Neuronal stem cell (in vitro differentiated cells): ENCODE measurements at regions not wholly inside any gene's neighbourhood (a gene's known extent, or its start where the extent isn't known, plus 50 kb on each side); places are given as distances from the start of the nearest gene placed in this dataset.

Experiments
- DNase-seq: peaks from one replicate; pipeline ENCODE4 v3.0.0-alpha.2; 2013; ENCODE audit warnings: low spot score
- H2AFZ ChIP-seq: one replicate; pipeline ENCODE4 v1.6.1; 2013; ENCODE audit warnings: mild to moderate bottlenecking, low read length, inconsistent platforms
- H2AK5ac ChIP-seq: 2 replicates; pipeline ENCODE4 v1.6.1; 2013; ENCODE audit warnings: low read depth, mild to moderate bottlenecking, inconsistent platforms, low read length, moderate library complexity, mixed read lengths
- H2BK120ac ChIP-seq: 2 replicates; pipeline ENCODE4 v1.6.1; 2013; ENCODE audit warnings: low read depth, mild to moderate bottlenecking, inconsistent platforms, low read length, moderate library complexity, mixed read lengths
- H2BK12ac ChIP-seq: one replicate; pipeline ENCODE4 v1.6.1; 2013; ENCODE audit warnings: low read length, inconsistent platforms
- H2BK15ac ChIP-seq: 2 replicates; pipeline ENCODE4 v1.6.1; 2013; ENCODE audit warnings: mild to moderate bottlenecking, low read length, inconsistent platforms, mixed read lengths
- H2BK5ac ChIP-seq: one replicate; pipeline ENCODE4 v1.6.1; 2013; ENCODE audit warnings: inconsistent platforms, mild to moderate bottlenecking, low read length, moderate library complexity
- H3K14ac ChIP-seq: one replicate; pipeline ENCODE4 v1.6.1; 2013; ENCODE audit warnings: low read length, inconsistent platforms
- H3K18ac ChIP-seq: 2 replicates; pipeline ENCODE4 v1.6.1; 2013; ENCODE audit warnings: low read length, inconsistent platforms
- H3K23ac ChIP-seq: 2 replicates; pipeline ENCODE4 v1.6.1; 2013; ENCODE audit warnings: low read depth, mild to moderate bottlenecking, mixed read lengths, low read length, inconsistent platforms; ENCODE audit not compliant: poor library complexity
- H3K27ac ChIP-seq: replicated peaks from 3 replicates; pipeline ENCODE4 v1.5.1; 2013; ENCODE audit warnings: low read length, inconsistent platforms
- H3K27me3 ChIP-seq, 3 experiments: 2 replicates each; pipeline ENCODE4 v1.6.1; 2013; ENCODE audit warnings: low read length in 3 of 3, mild to moderate bottlenecking in 2 of 3, inconsistent platforms in 1 of 3, low read depth in 1 of 3, mixed read lengths in 1 of 3, moderate library complexity in 1 of 3; ENCODE audit not compliant: control insufficient read depth in 3 of 3, insufficient read depth in 3 of 3
- H3K36me3 ChIP-seq, 2 donors: replicated peaks in 1 of 2; 2 replicates each; pipeline ENCODE4 v1.6.1; 2013; ENCODE audit warnings: low read length in 2 of 2; ENCODE audit not compliant: control insufficient read depth in 2 of 2, insufficient read depth in 2 of 2
- H3K4ac ChIP-seq: 2 replicates; pipeline ENCODE4 v1.6.1; 2013; ENCODE audit warnings: inconsistent platforms, mild to moderate bottlenecking, low read length, moderate library complexity
- H3K4me1 ChIP-seq, 2 donors: 1 replicate in 1 of 2; 2 replicates in 1 of 2; pipeline ENCODE4 v1.6.1; 2013; ENCODE audit warnings: low read length in 2 of 2, low read depth in 1 of 2; ENCODE audit not compliant: control insufficient read depth in 2 of 2, insufficient read depth in 1 of 2
- H3K4me2 ChIP-seq: one replicate; pipeline ENCODE4 v1.6.1; 2013; ENCODE audit warnings: mild to moderate bottlenecking, low read length, inconsistent platforms; ENCODE audit not compliant: insufficient read depth, poor library complexity, severe bottlenecking
- H3K4me3 ChIP-seq, 2 donors: 2 replicates each; pipeline ENCODE4 v1.5.1; 2013; ENCODE audit warnings: low read length in 2 of 2, mild to moderate bottlenecking in 2 of 2, inconsistent platforms in 1 of 2, moderate library complexity in 1 of 2
- H3K79me1 ChIP-seq: one replicate; pipeline ENCODE4 v1.6.1; 2013; ENCODE audit warnings: low read depth, mild to moderate bottlenecking, inconsistent platforms, low read length, moderate library complexity
- H3K9ac ChIP-seq: one replicate; pipeline ENCODE4 v1.6.1; 2013; ENCODE audit warnings: mild to moderate bottlenecking, low read depth, low read length, inconsistent platforms; ENCODE audit not compliant: poor library complexity
- H3K9me3 ChIP-seq, 2 donors: replicated peaks in 1 of 2; 2 replicates each; pipeline versions ENCODE3 to v1.6.1; 2013; ENCODE audit warnings: low read length in 2 of 2, mild to moderate bottlenecking in 2 of 2, inconsistent platforms in 1 of 2, low read depth in 1 of 2, mixed read lengths in 1 of 2, moderate library complexity in 1 of 2; ENCODE audit not compliant: control insufficient read depth in 2 of 2, insufficient read depth in 1 of 2
- H4K8ac ChIP-seq: one replicate; pipeline ENCODE4 v1.6.1; 2013; ENCODE audit warnings: low read depth, mild to moderate bottlenecking, inconsistent platforms, low read length, moderate library complexity
- H4K91ac ChIP-seq: one replicate; pipeline ENCODE4 v1.6.1; 2013; ENCODE audit warnings: low read length, low read depth, mild to moderate bottlenecking, inconsistent platforms; ENCODE audit not compliant: poor library complexity
- WGBS, 2 donors: extraction: QIAGEN DNeasy Blood & Tissue Kit; methylation state at CpG; one replicate each; pipeline ENCODE4 v1.1.7; 2013; ENCODE audit warnings: missing lambda C conversion rate in 2 of 2, mixed read lengths in 1 of 2; ENCODE audit not compliant: insufficient read length in 2 of 2, insufficient replicate concordance in 1 of 2; ENCODE audit errors: extremely low coverage in 2 of 2; 5-methylcytosine and 5-hydroxymethylcytosine counted together

- WGBS, 2 donors: no CpG with 5 or more reads among the region's 7 CpGs
- H4K8ac ChIP-seq: no peak overlapping the region
- H2AK5ac ChIP-seq: no peak overlapping the region
- no peaks in the 10 kb centered on the region for H3K4me1 ChIP-seq
- no peak overlapping the region for H2BK5ac ChIP-seq
- H3K14ac ChIP-seq: no peak overlapping the region
- no peaks in the 10 kb centered on the region for H3K36me3 ChIP-seq
- H3K4me2 ChIP-seq: no peak overlapping the region
- H3K27ac ChIP-seq: no peak overlapping the region
- H3K4me3 ChIP-seq: no peak overlapping the region
- H3K79me1 ChIP-seq: no peaks in the 10 kb centered on the region
- H3K4ac ChIP-seq: no peak overlapping the region
- peaks cover 0 to 2% of the 10 kb centered on the region in 2 donors for H3K9me3 ChIP-seq
- H4K91ac ChIP-seq: no peak overlapping the region
- no peak overlapping the region for H2BK12ac ChIP-seq
- no peak for DNase-seq
- H2BK120ac ChIP-seq: no peak overlapping the region
- H2AFZ ChIP-seq: no peak overlapping the region
- H3K9ac ChIP-seq: no peak overlapping the region
- no peak overlapping the region for H3K18ac ChIP-seq
- H2BK15ac ChIP-seq: no peak overlapping the region
- no peaks in the 10 kb centered on the region for H3K27me3 ChIP-seq
- H3K23ac ChIP-seq: no peak overlapping the region
Measured at GRCh38 chr5:166596043-166596442, 1695.4 kb upstream of the WWC1 start.

- H2BK5ac ChIP-seq: no peak overlapping the region
- no peak overlapping the region for H3K4me2 ChIP-seq
- no peak overlapping the region for H2BK15ac ChIP-seq
- no peak overlapping the region for H2BK120ac ChIP-seq
- no peak overlapping the region for H3K9ac ChIP-seq
- H2AK5ac ChIP-seq: no peak overlapping the region
- H3K18ac ChIP-seq: no peak overlapping the region
- no peak overlapping the region for H3K4ac ChIP-seq
- DNase-seq: no peak
- no peak overlapping the region for H2AFZ ChIP-seq
- no peak overlapping the region for H3K23ac ChIP-seq
- no peaks in the 10 kb centered on the region for H3K36me3 ChIP-seq
- H3K27me3 ChIP-seq: no peaks in the 10 kb centered on the region
- no peak overlapping the region for H3K14ac ChIP-seq
- H4K91ac ChIP-seq: no peak overlapping the region
- H2BK12ac ChIP-seq: no peak overlapping the region
- H4K8ac ChIP-seq: no peak overlapping the region
- H3K27ac ChIP-seq: no peak overlapping the region
- H3K9me3 ChIP-seq: peaks cover 0 to 2% of the 10 kb centered on the region in 2 donors
- no CpG with 5 or more reads among the region's 2 CpGs for WGBS, 2 donors
- H3K4me3 ChIP-seq: no peak overlapping the region
- H3K79me1 ChIP-seq: no peaks in the 10 kb centered on the region
- no peaks in the 10 kb centered on the region for H3K4me1 ChIP-seq
Measured at GRCh38 chr5:166602271-166602670, 1689.2 kb upstream of the WWC1 start.

- H3K36me3 ChIP-seq: no peaks in the 10 kb centered on the region
- DNase-seq: no peak
- WGBS, 2 donors: no CpG with 5 or more reads among the region's 4 CpGs
Measured at GRCh38 chr5:166617507-166617906, 1673.9 kb upstream of the WWC1 start.

GRCh38 chr5:166618526-166618925, 1672.9 kb upstream of the WWC1 start:
- H3K9ac ChIP-seq: no peak overlapping the region
- no peak overlapping the region for H2BK12ac ChIP-seq
- H2BK15ac ChIP-seq: peak overlapping the region; percentile 39
- no peak overlapping the region for H2AFZ ChIP-seq
- no peak overlapping the region for H3K4me2 ChIP-seq
- H3K23ac ChIP-seq: no peak overlapping the region
- H2BK120ac ChIP-seq: no peak overlapping the region
- no peak overlapping the region for H3K18ac ChIP-seq
- H4K91ac ChIP-seq: no peak overlapping the region
- no peak overlapping the region for H3K27ac ChIP-seq
- no peak overlapping the region for H3K14ac ChIP-seq
- H3K27me3 ChIP-seq: no peaks in the 10 kb centered on the region
- peaks cover 2% of the 10 kb centered on the region in 2 donors for H3K4me1 ChIP-seq
- H4K8ac ChIP-seq: no peak overlapping the region
- H3K36me3 ChIP-seq: no peaks in the 10 kb centered on the region
- no CpG with 5 or more reads among the region's 5 CpGs for WGBS, 2 donors
- H2BK5ac ChIP-seq: no peak overlapping the region
- H3K4me3 ChIP-seq: no peak overlapping the region
- H2AK5ac ChIP-seq: no peak overlapping the region
- no peaks in the 10 kb centered on the region for H3K79me1 ChIP-seq
- H3K9me3 ChIP-seq: no peaks in the 10 kb centered on the region
- H3K4ac ChIP-seq: no peak overlapping the region
- no peak for DNase-seq

More at GRCh38 chr5:166617507-166617906, 1673.9 kb upstream of the WWC1 start:
- H3K4me1 ChIP-seq: peaks cover 2% of the 10 kb centered on the region in 2 donors
- H3K23ac ChIP-seq: no peak overlapping the region
- H4K8ac ChIP-seq: no peak overlapping the region
- no peak overlapping the region for H3K27ac ChIP-seq
- no peak overlapping the region for H3K9ac ChIP-seq
- H3K4me3 ChIP-seq: no peak overlapping the region
- no peak overlapping the region for H2BK120ac ChIP-seq
- no peak overlapping the region for H2AFZ ChIP-seq
- no peak overlapping the region for H2AK5ac ChIP-seq
- H2BK15ac ChIP-seq: no peak overlapping the region
- H3K79me1 ChIP-seq: no peaks in the 10 kb centered on the region
- no peak overlapping the region for H4K91ac ChIP-seq
- H3K14ac ChIP-seq: no peak overlapping the region
- H3K27me3 ChIP-seq: no peaks in the 10 kb centered on the region
- H2BK12ac ChIP-seq: no peak overlapping the region
- no peak overlapping the region for H3K4me2 ChIP-seq
- no peaks in the 10 kb centered on the region for H3K9me3 ChIP-seq
- H3K4ac ChIP-seq: no peak overlapping the region
- no peak overlapping the region for H2BK5ac ChIP-seq
- H3K18ac ChIP-seq: no peak overlapping the region
